HG03565 (cell line): ENCODE measurements at regions not wholly inside any gene's neighbourhood (a gene's known extent, or its start where the extent isn't known, plus 50 kb on each side); places are given as distances from the start of the nearest gene placed in this dataset.

Experiments
- ATAC-seq: cut with Tn5 transposase; IDR thresholded peaks from one replicate; pipeline ENCODE4 v1.9.1; 2021; ENCODE audit warnings: mild to moderate bottlenecking, moderate library complexity; ENCODE audit not compliant: unreplicated experiment

- no peak for ATAC-seq
These were observed 557.5 kb downstream of the CD83 start for GRCh38 chr6:14674867-14675648.

GRCh38 chr6:14676064-14676463, 558.5 kb downstream of the CD83 start:
- ATAC-seq = no peak

- no peak for ATAC-seq
These were observed 559.6 kb downstream of the CD83 start for GRCh38 chr6:14676977-14677781.

GRCh38 chr6:14681699-14682487, 564.0 kb upstream of the JARID2 start:
- ATAC-seq = no peak

GRCh38 chr6:14682812-14683211, 563.1 kb upstream of the JARID2 start:
- ATAC-seq = no peak

- ATAC-seq = no peak
These were observed 556.2 kb upstream of the JARID2 start for GRCh38 chr6:14689639-14690038.

- no peak for ATAC-seq
These were observed 555.5 kb upstream of the JARID2 start for GRCh38 chr6:14690120-14691056.

- ATAC-seq = no peak
These were observed 553.7 kb upstream of the JARID2 start for GRCh38 chr6:14692208-14692607.

- no peak for ATAC-seq
These were observed 552.3 kb upstream of the JARID2 start for GRCh38 chr6:14693301-14694192.

GRCh38 chr6:14694308-14694707, 551.6 kb upstream of the JARID2 start:
- ATAC-seq = no peak

- no peak for ATAC-seq
These were observed 550.3 kb upstream of the JARID2 start for GRCh38 chr6:14695579-14695978.

- no peak for ATAC-seq
These were observed 549.5 kb upstream of the JARID2 start for GRCh38 chr6:14696367-14696766.

- no peak for ATAC-seq
These were observed 548.4 kb upstream of the JARID2 start for GRCh38 chr6:14697427-14697826.

- no peak for ATAC-seq
These were observed 545.9 kb upstream of the JARID2 start for GRCh38 chr6:14699803-14700601.

GRCh38 chr6:14701946-14702345, 543.9 kb upstream of the JARID2 start:
- no peak for ATAC-seq

- no peak for ATAC-seq
These were observed 543.2 kb upstream of the JARID2 start for GRCh38 chr6:14702678-14703077.

GRCh38 chr6:14703586-14703985, 542.3 kb upstream of the JARID2 start:
- ATAC-seq = no peak
